T-cell (primary cell): ENCODE measurements at regions not wholly inside any gene's neighbourhood (a gene's known extent, or its start where the extent isn't known, plus 50 kb on each side); places are given as distances from the start of the nearest gene placed in this dataset.

Source experiments
- ATAC-seq, 4 experiments: fragments of 200-7000 bp in 3 of 4; fragments of 150-1000 bp in 1 of 4; cut with Tn5 transposase; replicated peaks in 1 of 4; 1 replicate in 3 of 4; 2 replicates in 1 of 4; pipeline ENCODE4 v1.10.0; 2021; ENCODE audit warnings: moderate library complexity in 3 of 4, mild to moderate bottlenecking in 2 of 4, moderate number of reproducible peaks in 1 of 4
- CTCF ChIA-PET, 2 donors: fragments of 300-600 bp; sonication (Branson Sonifier 250); formaldehyde crosslinking; loops; one replicate each; lab custom pipeline; 2022; ENCODE audit warnings: antibody characterized with exemption in 2 of 2; lab: Charles Lee
- POLR2A ChIA-PET, 2 donors: fragments of 300-600 bp; sonication (Branson Sonifier 250); formaldehyde crosslinking; loops; one replicate each; lab custom pipeline; 2022; ENCODE audit warnings: antibody characterized with exemption in 2 of 2; lab: Charles Lee
- DNase-seq, 35 experiments: peaks; one replicate each; pipeline versions ENCODE4 v3.0.0 to v3.0.0-alpha.2; 2013 to 2023
- H3K27ac ChIP-seq: one replicate; pipeline ENCODE4 v1.5.1; 2013; ENCODE audit warnings: low read length
- H3K27me3 ChIP-seq, 2 experiments: replicated peaks in 1 of 2; 1 replicate in 1 of 2; 2 replicates in 1 of 2; pipeline versions ENCODE4 v1.6.1 to v1.7.0; 2013; ENCODE audit warnings: low read length in 1 of 2, mixed read lengths in 1 of 2; ENCODE audit not compliant: control insufficient read depth in 2 of 2, insufficient read depth in 2 of 2; ENCODE audit errors: extremely low read depth in 1 of 2
- H3K36me3 ChIP-seq, 2 donors: 1 replicate in 1 of 2; 2 replicates in 1 of 2; pipeline versions ENCODE4 v1.6.1 to v1.7.0; 2013; ENCODE audit warnings: low read length in 1 of 2; ENCODE audit not compliant: control insufficient read depth in 2 of 2, insufficient read depth in 1 of 2; ENCODE audit errors: extremely low read depth in 1 of 2
- H3K4me1 ChIP-seq, 2 experiments: 1 replicate in 1 of 2; 2 replicates in 1 of 2; pipeline versions ENCODE4 v1.6.1 to v1.7.0; 2013; ENCODE audit warnings: low read length in 2 of 2, mixed read lengths in 1 of 2; ENCODE audit not compliant: insufficient read depth in 2 of 2, control insufficient read depth in 1 of 2; ENCODE audit errors: extremely low read depth in 1 of 2
- H3K4me3 ChIP-seq, 2 donors: 1 replicate in 1 of 2; 2 replicates in 1 of 2; pipeline versions ENCODE4 v1.5.1 to v1.7.0; 2013; ENCODE audit warnings: mild to moderate bottlenecking in 2 of 2, low read length in 1 of 2, moderate library complexity in 1 of 2; ENCODE audit not compliant: control insufficient read depth in 1 of 2; ENCODE audit errors: extremely low read depth in 1 of 2
- H3K9me3 ChIP-seq: 2 replicates; pipeline ENCODE4 v1.7.0; 2013
- H3K27ac Mint-ChIP-seq, 2 donors: one replicate each; pipeline ENCODE4 v1.8.0; 2020 to 2021; ENCODE audit warnings: mild to moderate bottlenecking in 2 of 2, mixed read lengths in 2 of 2
- H3K27me3 Mint-ChIP-seq, 2 donors: one replicate each; pipeline ENCODE4 v1.8.0; 2021 to 2022; ENCODE audit warnings: mixed read lengths in 2 of 2
- H3K36me3 Mint-ChIP-seq: one replicate; pipeline ENCODE4 v1.8.0; 2021; ENCODE audit warnings: mixed read lengths
- H3K4me1 Mint-ChIP-seq, 3 donors: one replicate each; pipeline ENCODE4 v1.8.0; 2020 to 2022; ENCODE audit warnings: mixed read lengths in 3 of 3, mild to moderate bottlenecking in 1 of 3
- H3K4me3 Mint-ChIP-seq, 3 donors: one replicate each; pipeline ENCODE4 v1.8.0; 2020 to 2022; ENCODE audit warnings: mild to moderate bottlenecking in 3 of 3, mixed read lengths in 3 of 3, moderate library complexity in 3 of 3
- H3K9me3 Mint-ChIP-seq, 3 donors: one replicate each; pipeline ENCODE4 v1.8.0; 2020 to 2022; ENCODE audit warnings: mixed read lengths in 3 of 3
- WGBS: methylation state at CpG from one replicate; pipeline ENCODE4 v1.1.5; 2013; ENCODE audit warnings: missing lambda C conversion rate; ENCODE audit not compliant: insufficient coverage; 5-methylcytosine and 5-hydroxymethylcytosine counted together

DNA sequence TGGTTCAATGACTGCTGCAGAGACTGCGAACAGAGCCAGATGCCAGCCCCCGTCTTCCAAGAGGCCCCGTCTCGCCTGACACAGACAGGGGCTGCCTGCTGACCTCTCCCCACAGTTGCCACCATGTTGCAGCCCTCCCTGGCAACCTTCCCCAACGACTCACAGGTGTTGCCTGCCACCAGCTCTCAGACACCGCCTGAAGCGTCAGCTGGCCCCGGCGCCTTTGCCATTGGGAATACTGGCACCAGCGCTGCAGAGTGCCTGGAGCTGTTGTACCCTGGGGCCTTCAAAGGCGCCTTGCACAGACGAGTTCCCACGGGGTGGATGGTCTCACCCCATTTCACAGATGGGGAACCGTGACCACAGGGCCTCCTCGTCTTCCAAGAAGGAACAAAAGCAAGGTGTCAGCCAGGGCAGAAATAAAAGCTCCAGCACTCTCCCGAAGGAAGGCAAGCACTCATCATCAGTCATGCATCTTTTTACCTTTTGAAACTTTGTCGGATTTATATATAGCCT is 167.0 kb downstream of the ADSS2 start:
- Histone ChIP-seq H3K36me3 (no peaks in the 10 kb centered on the region), H3K27ac (no peak overlapping the region), H3K4me1 (no peaks in the 10 kb centered on the region), H3K27me3 (peaks cover 0 to 2% of the 10 kb centered on the region in 2 experiments), H3K4me3 (no peak overlapping the region), H3K9me3 (no peaks in the 10 kb centered on the region)
- DNase-seq = no peak
- no peak for ATAC-seq
- Mint-ChIP-seq H3K9me3 (peaks cover 0 to 7% (median 6%) of the 10 kb centered on the region in 3 donors), H3K27ac (no peak overlapping the region), H3K4me3 (no peak overlapping the region), H3K27me3 (peaks cover 0 to 10% of the 10 kb centered on the region in 2 donors), H3K36me3 (no peaks in the 10 kb centered on the region), H3K4me1 (no peaks in the 10 kb centered on the region)
- WGBS = 93% methylated on average over 16 of the region's 17 CpGs
- ChIA-PET POLR2A (no interaction called here), CTCF (no interaction called here)

DNA sequence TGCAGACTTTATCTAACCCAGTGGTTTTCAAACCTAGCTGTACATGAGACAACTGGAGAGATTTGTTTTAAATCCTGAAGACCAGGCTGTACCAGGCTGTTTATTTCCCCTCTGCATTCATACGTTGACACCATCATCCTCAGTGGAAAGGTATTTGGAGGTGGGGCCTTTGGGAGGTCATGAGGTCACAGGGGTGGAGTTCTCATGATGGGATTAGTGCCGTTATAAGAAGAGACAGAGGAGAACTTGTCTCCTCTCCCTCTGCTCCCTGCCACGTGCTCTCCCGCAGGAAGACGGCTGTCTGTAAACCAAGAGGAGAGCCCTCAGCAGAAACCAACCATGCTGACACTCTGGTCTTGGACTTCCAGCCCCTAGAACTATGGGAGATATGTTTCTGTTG is 165.4 kb downstream of the ADSS2 start:
- no peak overlapping the region for H3K4me3 Mint-ChIP-seq
- POLR2A ChIA-PET = no interaction called here
- no peaks in the 10 kb centered on the region for H3K36me3 ChIP-seq
- CTCF ChIA-PET = no interaction called here
- DNase-seq = no peak
- no peak overlapping the region for H3K4me3 ChIP-seq
- no peak overlapping the region for H3K27ac ChIP-seq
- peaks cover 0 to 7% (median 6%) of the 10 kb centered on the region in 3 donors for H3K9me3 Mint-ChIP-seq
- ATAC-seq = no peak
- no peak overlapping the region for H3K27ac Mint-ChIP-seq
- WGBS = no CpG with 5 or more reads among the region's 5 CpGs
- H3K36me3 Mint-ChIP-seq = no peaks in the 10 kb centered on the region
- peaks cover 5 to 14% of the 10 kb centered on the region in 2 donors for H3K27me3 Mint-ChIP-seq
- H3K9me3 ChIP-seq = no peaks in the 10 kb centered on the region
- H3K27me3 ChIP-seq = peaks cover 0 to 2% of the 10 kb centered on the region in 2 experiments
- H3K4me1 ChIP-seq = peaks cover 0 to under 1% of the 10 kb centered on the region in 2 experiments
- peaks cover 6 to 13% (median 7%) of the 10 kb centered on the region in 3 donors for H3K4me1 Mint-ChIP-seq

DNA sequence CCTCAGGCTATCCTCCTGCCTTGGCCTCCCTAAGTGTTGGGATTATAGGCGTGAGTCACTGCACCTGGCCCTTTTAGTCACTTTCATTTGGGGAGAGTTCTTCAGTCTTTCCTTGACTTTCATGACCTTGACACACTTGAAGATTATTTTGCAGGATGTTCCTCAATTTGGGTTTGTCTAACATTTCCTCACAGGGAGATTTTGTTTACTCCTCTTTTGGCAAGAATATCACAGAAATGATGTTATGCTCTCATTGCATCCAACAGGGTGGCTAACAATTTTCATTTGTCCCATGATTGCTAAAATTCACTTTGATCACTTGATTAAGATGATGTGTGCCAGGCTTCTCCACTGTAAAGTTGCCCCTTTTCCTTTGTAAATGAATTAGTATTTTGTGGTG is 164.0 kb downstream of the ADSS2 start:
- POLR2A ChIA-PET = no interaction called here
- Mint-ChIP-seq H3K4me3 (no peak overlapping the region), H3K4me1 (peaks cover 7 to 15% (median 7%) of the 10 kb centered on the region in 3 donors), H3K36me3 (no peaks in the 10 kb centered on the region), H3K9me3 (peaks cover 0 to 7% (median 6%) of the 10 kb centered on the region in 3 donors), H3K27me3 (peaks cover 8 to 18% of the 10 kb centered on the region in 2 donors), H3K27ac (no peak overlapping the region)
- no CpG with 5 or more reads among the region's 1 CpG for WGBS
- H3K4me3 ChIP-seq = no peak overlapping the region
- no peak for ATAC-seq
- DNase-seq = no peak
- CTCF ChIA-PET = interaction anchor here in 1 of 2 donors (1.0 kb wide), 1 partner anchor 318 kb away, joined by 6 read pairs; no protein-coding TSS in a partner anchor
- peaks cover 0 to 5% of the 10 kb centered on the region in 2 experiments for H3K27me3 ChIP-seq
- no peaks in the 10 kb centered on the region for H3K36me3 ChIP-seq
- H3K4me1 ChIP-seq = peaks cover 0 to 2% of the 10 kb centered on the region in 2 experiments
- H3K9me3 ChIP-seq = no peaks in the 10 kb centered on the region
- no peak overlapping the region for H3K27ac ChIP-seq

DNA sequence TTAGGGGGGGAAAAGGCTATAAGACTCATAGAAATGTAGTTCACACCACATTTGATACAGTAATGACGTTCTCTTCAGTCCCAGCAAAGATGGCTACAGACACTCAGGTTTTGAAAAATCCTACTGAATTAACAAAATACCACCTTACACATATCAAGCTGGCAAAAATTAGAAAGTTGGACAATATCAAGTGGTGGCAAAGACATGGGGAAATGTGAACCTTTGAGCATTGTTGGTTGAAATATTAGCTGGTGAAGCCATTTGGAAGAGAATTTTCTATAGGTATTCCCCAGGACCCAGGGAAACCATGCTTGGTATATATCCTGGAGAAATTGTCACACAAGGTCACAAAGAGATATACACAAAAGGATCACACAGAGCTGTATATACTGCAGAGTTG is 163.0 kb downstream of the ADSS2 start:
- Histone ChIP-seq H3K9me3 (no peaks in the 10 kb centered on the region), H3K36me3 (no peaks in the 10 kb centered on the region), H3K4me1 (peaks cover 0 to 2% of the 10 kb centered on the region in 2 experiments), H3K27me3 (peaks cover 0 to 3% of the 10 kb centered on the region in 2 experiments), H3K4me3 (no peak overlapping the region), H3K27ac (no peak overlapping the region)
- POLR2A ChIA-PET = interaction anchor here in 1 of 2 donors (0.5 kb wide), 1 partner anchor 12 kb away, joined by 3 read pairs; no protein-coding TSS in a partner anchor
- no peak overlapping the region for H3K4me3 Mint-ChIP-seq
- WGBS = no CpG with 5 or more reads among the region's 1 CpG
- no peaks in the 10 kb centered on the region for H3K36me3 Mint-ChIP-seq
- CTCF ChIA-PET = interaction anchor here (0.6 to 1.1 kb wide), 4 partner anchors 9 to 460 kb away, joined by 3 to 7 read pairs (median 4); no protein-coding TSS in a partner anchor
- DNase-seq (no peak), ATAC-seq (no peak)
- peaks cover 8 to 18% of the 10 kb centered on the region in 2 donors for H3K27me3 Mint-ChIP-seq
- peaks cover 0 to 7% (median 6%) of the 10 kb centered on the region in 3 donors for H3K9me3 Mint-ChIP-seq
- peaks cover 7 to 15% (median 7%) of the 10 kb centered on the region in 3 donors for H3K4me1 Mint-ChIP-seq
- no peak overlapping the region for H3K27ac Mint-ChIP-seq

DNA sequence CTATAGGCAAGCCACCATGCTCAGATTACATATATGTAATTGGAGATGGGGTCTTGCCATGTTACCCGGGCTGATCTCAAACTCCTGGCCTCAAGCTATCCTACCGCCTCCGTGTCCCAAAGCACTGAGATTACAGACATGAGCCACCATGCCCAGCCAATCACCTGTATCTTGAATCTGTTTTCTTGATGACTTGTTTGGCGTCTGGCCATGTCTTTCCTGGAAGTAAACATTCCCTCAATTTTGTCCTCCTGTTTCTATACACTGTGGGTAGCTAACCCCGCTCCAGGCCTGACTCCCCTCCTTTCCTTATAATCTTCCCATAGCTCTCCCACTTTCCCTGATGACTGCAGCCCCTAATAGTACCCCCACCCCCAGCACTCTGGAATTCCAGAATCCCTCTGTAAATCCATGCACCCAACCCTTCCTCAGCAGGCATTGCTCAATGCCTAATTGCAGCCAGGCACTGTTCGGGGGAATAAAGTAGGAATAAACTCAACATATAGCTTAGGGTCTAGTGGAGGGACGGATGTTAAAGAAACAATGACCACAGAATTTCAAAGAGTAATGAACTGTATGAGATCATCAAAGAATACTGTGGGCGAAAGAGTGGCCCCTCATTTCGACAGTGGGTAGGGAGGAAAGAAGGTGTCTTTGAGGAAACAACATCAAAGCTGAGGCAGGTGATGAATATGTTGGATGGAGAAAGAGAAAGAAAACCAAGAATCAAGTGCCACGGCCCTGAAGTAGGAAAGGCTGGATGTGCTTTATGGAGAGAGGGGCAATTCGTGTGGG is 161.5 kb downstream of the ADSS2 start:
- POLR2A ChIA-PET = interaction anchor here in 1 of 2 donors (0.6 kb wide), 1 partner anchor 9 kb away, joined by 4 read pairs; no protein-coding TSS in a partner anchor
- Mint-ChIP-seq H3K27ac (no peak overlapping the region), H3K4me3 (no peak overlapping the region), H3K36me3 (no peaks in the 10 kb centered on the region), H3K27me3 (peaks cover 8 to 18% of the 10 kb centered on the region in 2 donors), H3K4me1 (peaks cover 7 to 15% (median 7%) of the 10 kb centered on the region in 3 donors), H3K9me3 (peaks cover 0 to 7% (median 6%) of the 10 kb centered on the region in 3 donors)
- ATAC-seq (no peak), DNase-seq (no peak)
- Histone ChIP-seq H3K36me3 (no peaks in the 10 kb centered on the region), H3K4me3 (no peak overlapping the region), H3K27me3 (peaks cover 0 to 3% of the 10 kb centered on the region in 2 experiments), H3K4me1 (peaks cover 0 to 2% of the 10 kb centered on the region in 2 experiments), H3K9me3 (no peaks in the 10 kb centered on the region), H3K27ac (no peak overlapping the region)
- WGBS = 77% methylated on average over 8 of the region's 11 CpGs
- CTCF ChIA-PET = no interaction called here

DNA sequence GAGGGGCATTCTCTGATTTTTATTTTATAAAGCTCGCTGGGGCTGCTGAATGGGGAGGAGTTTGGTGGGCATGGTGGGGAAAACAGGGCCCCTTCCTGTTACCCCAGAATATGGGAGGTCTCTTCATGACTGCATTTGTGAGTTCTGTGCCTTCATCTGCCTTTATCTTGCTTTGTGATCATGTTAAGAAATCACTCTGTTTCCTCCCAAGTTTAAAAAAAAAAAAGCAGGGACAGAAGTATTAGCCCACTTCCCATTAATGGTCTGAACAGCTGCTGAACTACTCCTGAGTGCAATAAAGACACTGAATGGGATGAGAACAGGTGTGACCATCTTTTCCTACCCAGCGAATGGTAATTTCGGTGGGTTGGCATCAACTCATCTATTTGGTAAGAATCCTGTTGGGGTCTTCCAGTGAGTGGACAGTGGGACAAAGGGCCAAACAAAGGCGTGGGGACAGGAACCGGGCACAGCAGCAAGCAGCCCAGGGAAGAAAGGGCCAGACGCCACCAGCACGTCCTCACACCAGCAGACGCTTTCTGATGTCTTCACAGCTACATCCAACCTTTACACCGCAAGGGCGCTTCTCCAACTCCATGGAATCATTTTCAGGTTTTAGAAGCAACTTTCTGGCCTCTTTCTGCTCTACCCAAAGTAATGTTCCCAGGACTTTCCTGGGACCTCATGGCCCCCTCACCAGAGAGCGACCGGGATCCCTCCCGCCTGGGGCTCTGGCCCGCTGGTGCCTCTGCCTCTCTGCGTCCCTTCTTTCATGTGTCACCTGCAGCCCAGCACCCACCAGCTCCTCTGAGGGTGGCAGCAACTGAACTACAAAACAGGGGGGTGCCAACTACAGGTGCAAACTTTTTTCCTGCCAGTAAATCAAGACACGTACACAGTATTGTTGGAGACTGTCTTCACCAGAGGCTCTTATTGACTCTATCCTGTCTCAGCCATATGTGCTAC is 160.2 kb downstream of the ADSS2 start:
- ChIA-PET CTCF (no interaction called here), POLR2A (no interaction called here)
- Mint-ChIP-seq H3K27me3 (peaks cover 8 to 18% of the 10 kb centered on the region in 2 donors), H3K4me1 (peaks cover 7 to 15% (median 7%) of the 10 kb centered on the region in 3 donors), H3K36me3 (no peaks in the 10 kb centered on the region), H3K9me3 (peaks cover 0 to 7% (median 6%) of the 10 kb centered on the region in 3 donors), H3K27ac (no peak overlapping the region), H3K4me3 (no peak overlapping the region)
- H3K9me3 ChIP-seq = no peaks in the 10 kb centered on the region
- WGBS = 74% methylated on average over 14 of the region's 16 CpGs
- peaks cover 0 to 3% of the 10 kb centered on the region in 2 experiments for H3K27me3 ChIP-seq
- H3K4me1 ChIP-seq = peaks cover 0 to 2% of the 10 kb centered on the region in 2 experiments
- no peak for ATAC-seq
- no peaks in the 10 kb centered on the region for H3K36me3 ChIP-seq
- no peak overlapping the region for H3K4me3 ChIP-seq
- DNase-seq = no peak
- H3K27ac ChIP-seq = no peak overlapping the region
